HG02798 (cell line): ENCODE measurements at regions not wholly inside any gene's neighbourhood (a gene's known extent, or its start where the extent isn't known, plus 50 kb on each side); places are given as distances from the start of the nearest gene placed in this dataset.
"Not testable (repeated sequence)": the region's sequence is repeated elsewhere in the genome, so short reads cannot be mapped to it uniquely, and the experiment has no call there.

Source experiments
- ATAC-seq: cut with Tn5 transposase; IDR thresholded peaks from one replicate; pipeline ENCODE4 v1.9.1; 2021; ENCODE audit warnings: mild to moderate bottlenecking; ENCODE audit not compliant: unreplicated experiment, poor library complexity

GRCh38 chrX:139475432-139475831 lies 55.1 kb upstream of the F9 start:
- ATAC-seq: no peak

DNA sequence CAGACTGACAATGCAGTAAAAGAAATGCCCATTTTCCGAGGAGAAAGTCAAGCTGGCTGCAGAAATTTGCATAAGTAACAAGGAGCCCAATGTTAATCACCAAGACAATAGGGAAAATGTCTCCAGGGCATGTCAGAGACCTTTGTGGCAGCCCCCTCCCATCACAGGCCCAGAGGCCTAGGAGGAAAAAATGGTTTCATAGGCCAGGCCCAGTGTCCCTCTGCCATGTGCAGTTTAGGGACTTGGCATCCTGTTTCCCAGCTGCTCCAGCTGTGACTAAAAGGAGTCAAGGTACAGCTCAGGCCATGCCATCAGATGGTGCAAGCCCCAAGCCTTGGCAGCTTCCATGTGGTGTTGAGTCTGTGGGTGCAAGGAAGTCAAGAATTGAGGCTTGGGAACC lies 68.6 kb upstream of the F9 start:
- not testable (repeated sequence) for ATAC-seq

GRCh38 chrX:139454743-139455142 lies 75.8 kb upstream of the F9 start:
- no peak for ATAC-seq

DNA sequence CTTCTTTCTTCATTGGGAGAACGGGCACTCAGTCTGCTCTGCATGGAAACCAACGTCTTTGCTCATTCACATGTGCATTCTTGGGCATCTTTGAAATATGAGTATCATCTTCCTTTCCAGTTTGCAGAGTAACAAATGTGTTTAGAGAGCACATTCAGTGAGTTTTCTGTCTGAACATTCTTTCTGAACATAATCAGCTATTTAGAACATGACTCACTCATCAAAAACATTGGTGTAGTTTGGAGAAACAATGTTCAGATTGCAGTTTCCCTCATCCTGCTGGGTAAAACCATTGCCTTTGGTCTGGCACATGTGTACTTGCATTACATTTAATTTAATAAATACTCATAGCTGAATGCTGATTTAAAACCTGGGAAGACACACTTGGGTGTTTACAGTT lies 81.5 kb upstream of the F9 start:
- ATAC-seq: no peak

- ATAC-seq: no peak
These were observed 83.7 kb upstream of the F9 start for GRCh38 chrX:139446832-139447231.

- ATAC-seq: no peak
These were observed 100.6 kb upstream of the F9 start for GRCh38 chrX:139429913-139430312.

- no peak for ATAC-seq
These were observed 107.4 kb upstream of the F9 start for GRCh38 chrX:139423186-139423585.

DNA sequence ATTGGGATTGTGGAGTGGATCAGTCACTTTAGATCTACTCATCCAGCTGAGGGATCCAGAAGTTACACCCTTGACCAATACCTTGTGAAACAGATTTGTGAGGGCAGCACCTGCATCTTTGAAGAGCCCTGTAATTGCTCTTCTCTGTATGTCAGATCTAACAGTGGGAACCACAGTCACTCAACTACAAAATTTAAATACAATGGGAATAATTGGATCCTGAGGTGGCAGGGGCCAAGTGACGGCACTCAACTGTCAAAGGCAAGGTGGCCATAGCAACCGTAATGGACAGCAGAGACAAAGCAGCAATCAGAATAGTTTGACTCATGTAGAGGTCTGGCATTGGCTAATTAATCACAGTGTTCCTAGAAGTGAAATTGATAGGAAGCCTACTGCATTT lies 132.3 kb upstream of the F9 start:
- not testable (repeated sequence) for ATAC-seq

GRCh38 chrX:139388254-139388653 lies 142.3 kb upstream of the F9 start:
- no peak for ATAC-seq

DNA sequence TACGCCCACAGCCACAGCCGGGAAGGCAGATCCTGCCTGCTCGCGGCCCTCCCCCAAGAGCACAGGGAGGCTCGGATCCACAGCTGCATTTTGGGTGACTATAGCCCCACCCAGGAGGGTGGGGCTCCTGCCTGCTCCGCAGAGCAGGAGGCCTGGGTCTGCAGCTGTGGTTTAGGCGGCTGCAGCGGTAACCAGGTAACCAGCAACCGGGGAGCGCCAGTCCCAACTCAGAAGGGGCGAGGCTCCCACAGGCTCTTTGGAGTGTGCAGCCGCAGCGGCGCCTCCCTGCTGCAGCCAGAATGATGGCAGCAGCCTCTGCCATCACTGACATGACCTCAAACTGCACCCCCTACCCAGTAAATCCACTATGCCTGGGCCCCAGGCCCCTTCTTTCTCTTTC lies 148.0 kb upstream of the F9 start:
- ATAC-seq: no peak

DNA sequence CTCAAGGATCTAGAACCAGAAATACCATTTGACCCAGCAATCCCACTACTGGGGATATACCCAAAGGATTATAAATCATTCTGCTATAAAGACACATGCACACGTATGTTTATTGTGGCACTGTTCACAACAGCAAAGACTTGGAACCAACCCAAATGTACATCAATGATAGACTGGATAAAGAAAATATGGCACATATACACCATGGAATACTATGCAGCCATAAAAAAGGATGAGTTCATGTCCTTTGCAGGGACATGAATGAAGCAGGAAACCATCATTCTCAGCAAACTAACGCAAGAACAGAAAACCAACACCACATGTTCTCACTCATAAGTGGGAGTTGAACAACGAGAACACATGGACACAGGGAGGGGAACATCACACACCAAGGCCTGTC lies 154.0 kb upstream of the F9 start:
- not testable (repeated sequence) for ATAC-seq

DNA sequence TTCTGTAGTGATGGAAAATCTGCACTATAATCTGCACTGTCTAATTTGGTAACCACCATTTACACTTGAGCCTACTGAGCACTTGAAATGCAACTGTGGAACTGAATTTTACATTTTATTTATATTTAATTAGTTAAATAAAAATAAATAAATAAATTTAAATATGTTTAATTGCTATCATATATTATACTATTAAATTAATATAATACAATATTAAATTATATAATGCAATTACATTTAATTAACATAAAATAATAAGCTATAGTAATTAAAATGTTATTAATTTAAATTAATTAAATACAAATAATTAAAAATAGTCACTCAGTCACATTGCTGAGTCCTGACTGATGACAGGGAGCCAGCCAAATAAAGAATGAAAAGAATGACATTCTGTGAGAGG lies 170.2 kb upstream of the F9 start:
- no peak for ATAC-seq

DNA sequence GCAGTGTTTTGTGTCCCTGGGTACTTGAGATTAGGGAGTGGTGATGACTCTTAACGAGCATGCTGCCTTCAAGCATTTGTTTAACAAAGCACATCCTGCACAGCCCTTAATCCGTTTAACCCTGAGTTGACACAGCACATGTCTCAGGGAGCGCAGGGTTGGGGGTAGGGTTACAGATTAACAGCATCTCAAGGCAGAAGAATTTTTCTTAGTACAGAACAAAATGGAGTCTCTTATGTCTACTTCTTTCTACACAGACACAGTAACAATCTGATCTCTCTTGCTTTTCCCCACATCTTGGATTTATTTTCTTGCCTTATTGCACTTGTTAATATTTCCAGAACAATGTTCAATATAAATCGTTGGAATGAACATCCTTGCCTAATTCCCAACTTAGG lies 187.9 kb upstream of the F9 start:
- ATAC-seq: not testable (repeated sequence)

DNA sequence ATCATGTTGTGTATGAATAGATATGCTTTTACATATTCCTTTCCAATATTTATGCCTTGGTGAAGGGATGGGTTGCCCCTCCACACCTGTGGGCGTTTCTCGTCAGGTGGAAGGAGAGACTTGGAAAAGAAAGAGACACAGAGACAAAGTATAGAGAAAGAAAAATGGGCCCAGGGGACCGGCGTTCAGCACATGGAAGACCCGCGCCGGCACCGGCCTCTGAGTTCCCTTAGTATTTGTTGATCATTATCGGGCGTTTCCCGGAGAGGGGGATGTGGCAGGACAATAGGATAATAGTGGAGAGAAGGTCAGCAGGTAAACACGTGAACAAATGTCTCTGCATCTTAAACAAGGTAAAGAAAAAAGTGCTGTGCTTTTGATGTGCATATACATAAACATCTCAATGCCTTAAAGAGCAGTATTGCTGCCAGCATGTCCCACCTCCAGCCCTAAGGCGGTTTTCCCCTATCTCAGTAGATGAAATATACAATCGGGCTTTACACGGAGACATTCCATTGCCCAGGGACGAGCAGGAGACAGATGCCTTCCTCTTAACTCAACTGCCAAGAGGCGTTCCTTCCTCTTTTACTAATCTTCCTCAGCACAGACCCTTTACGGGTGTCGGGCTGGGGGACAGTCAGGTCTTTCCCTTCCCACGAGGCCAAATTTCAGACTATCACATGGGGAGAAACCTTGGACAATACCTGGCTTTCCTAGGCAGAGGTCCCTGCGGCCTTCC lies 188.5 kb upstream of the F9 start:
- ATAC-seq: not testable (repeated sequence)

GRCh38 chrX:139332441-139332840 lies 198.1 kb upstream of the F9 start:
- no peak for ATAC-seq

DNA sequence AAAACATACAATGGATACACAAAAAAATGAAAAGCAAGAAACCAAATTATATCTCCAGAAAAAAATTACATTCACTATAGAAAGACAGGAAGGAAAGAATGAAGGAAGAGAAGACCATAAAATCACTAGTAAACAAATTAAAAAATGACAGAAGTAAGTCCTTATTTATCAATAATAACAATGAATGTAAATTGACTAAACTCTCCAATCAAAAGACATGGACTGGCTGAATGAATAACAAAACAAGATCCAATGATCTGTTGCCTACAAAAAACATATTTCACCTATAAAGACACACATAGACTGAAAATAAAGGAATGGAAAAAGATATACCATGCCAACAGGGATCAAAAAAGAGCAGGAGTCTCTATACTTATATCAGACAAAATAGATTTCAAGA lies 203.2 kb upstream of the F9 start:
- no peak for ATAC-seq

DNA sequence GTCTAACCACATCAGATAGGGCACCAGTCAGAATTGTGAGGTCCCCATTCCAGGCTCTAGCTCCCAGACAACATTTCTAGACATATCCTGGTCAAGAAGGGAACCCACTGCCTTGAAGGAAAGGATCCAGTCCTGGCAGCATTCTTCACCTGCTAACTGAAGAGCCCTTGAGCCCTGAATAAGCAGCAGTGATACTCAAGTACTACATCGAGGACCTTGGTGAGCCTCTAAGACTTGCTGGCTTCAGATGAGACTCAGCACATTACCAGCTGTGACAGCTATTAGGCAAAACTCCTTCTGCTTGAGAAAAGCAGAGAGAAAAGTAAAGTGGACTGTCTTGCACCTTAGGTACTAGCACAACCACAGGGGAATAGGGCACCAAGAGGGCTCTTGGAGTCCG lies 205.8 kb upstream of the F9 start:
- no peak for ATAC-seq

DNA sequence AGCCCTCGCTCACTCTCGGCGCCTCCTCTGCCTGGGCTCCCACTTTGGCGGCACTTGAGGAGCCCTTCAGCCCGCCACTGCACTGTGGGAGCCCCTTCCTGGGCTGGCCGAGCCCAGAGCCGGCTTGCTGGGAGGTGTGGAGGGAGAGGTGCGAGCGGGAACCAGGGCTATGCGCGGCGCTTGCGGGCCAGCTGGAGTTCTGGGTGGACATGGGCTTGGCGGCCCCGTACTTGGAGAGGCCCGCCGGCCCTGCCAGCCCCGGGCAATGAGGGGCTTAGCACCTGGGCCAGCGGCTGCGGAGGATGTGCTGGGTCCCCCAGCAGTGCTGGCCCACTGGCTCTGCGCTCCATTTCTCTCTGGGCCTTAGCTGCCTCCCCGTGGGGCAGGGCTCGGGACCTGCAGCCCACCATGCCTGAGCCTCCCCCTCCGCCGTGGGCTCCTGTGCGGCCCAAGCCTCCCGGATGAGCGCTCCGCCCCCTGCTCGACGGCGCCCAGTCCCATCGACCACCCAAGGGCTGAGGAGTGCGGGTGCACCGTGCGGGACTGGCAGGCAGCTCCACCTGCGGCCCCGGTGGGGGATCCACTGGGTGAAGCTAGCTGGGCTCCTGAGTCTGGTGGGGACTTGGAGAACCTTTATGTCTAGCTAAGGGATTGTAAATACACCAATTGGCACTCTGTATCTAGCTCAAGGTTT lies 209.7 kb upstream of the F9 start:
- not testable (repeated sequence) for ATAC-seq

- ATAC-seq: not testable (repeated sequence)
These were observed 223.9 kb upstream of the F9 start for GRCh38 chrX:139306675-139307074.

DNA sequence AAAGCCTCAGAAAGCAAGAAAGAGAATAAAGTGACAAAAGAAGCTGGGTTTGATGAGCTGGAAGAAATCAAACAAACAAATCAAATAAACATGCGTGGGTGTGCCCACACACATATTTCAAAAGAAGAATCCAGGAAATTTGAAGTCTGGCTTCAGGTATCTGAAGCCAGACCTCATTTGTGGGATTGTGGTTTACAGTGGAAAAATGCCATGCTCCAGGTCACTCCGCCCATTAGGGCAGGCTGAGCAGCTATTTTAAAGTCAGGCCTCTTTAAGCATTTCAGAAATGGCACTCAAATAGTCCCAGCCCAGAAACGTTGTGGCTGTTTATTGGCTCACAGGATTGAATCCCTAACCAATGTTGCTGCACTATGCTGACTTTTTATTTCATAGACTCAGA lies 226.1 kb upstream of the F9 start:
- no peak for ATAC-seq

GRCh38 chrX:139299309-139299708 lies 231.2 kb upstream of the F9 start:
- ATAC-seq: no peak

DNA sequence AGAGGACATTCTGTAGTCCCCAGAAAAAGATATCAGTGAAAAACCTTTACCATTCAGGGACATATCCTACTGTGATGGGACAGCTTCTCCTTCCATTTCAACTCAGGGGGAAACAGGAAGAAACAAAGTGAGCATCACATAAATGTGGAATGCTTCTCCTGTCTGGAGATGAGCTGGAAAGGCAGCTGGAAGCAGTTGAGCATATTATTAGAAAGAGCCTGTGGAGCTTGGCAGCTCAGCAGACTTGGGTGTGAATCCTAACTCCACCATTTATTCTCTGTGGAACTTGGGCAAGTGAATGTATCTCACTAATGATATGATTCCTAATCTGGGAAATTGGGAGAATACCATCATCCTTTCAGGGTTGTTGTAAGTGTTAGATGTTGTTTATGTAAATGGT lies 232.1 kb upstream of the F9 start:
- no peak for ATAC-seq
